Kidney epithelial cell (primary cell): ENCODE measurements at regions not wholly inside any gene's neighbourhood (a gene's known extent, or its start where the extent isn't known, plus 50 kb on each side); places are given as distances from the start of the nearest gene placed in this dataset.

Source experiments
- DNase-seq: peaks from one replicate; pipeline ENCODE4 v3.0.0-alpha.2; 2010; ENCODE audit warnings: low read depth
- H3K27me3 ChIP-seq: 2 replicates; pipeline ENCODE4 v1.6.0; 2011; ENCODE audit warnings: low read length; ENCODE audit not compliant: control insufficient read depth, insufficient read depth
- H3K36me3 ChIP-seq: 2 replicates; pipeline ENCODE4 v1.5.1; 2011; ENCODE audit warnings: low read length; ENCODE audit not compliant: control insufficient read depth, insufficient read depth
- H3K4me3 ChIP-seq: 2 replicates; pipeline ENCODE4 v1.5.1; 2011; ENCODE audit warnings: low read depth, mild to moderate bottlenecking, control low read depth, low read length
- CTCF ChIP-seq: IDR thresholded peaks from 2 replicates; pipeline ENCODE4 v1.5.1; 2011; ENCODE audit warnings: mild to moderate bottlenecking, moderate library complexity, low read length, control low read depth, inconsistent platforms; ENCODE audit not compliant: insufficient read depth, poor library complexity, severe bottlenecking

- no peak overlapping the region for H3K4me3 ChIP-seq
- no peaks in the 10 kb centered on the region for H3K27me3 ChIP-seq
- no peak for DNase-seq
- no peak for TF ChIP-seq CTCF
- no peaks in the 10 kb centered on the region for H3K36me3 ChIP-seq
Measured at GRCh38 chr15:69586721-69587120, 134.1 kb downstream of the RPLP1 start.

GRCh38 chr15:69587723-69588426 lies 135.3 kb downstream of the RPLP1 start:
- Histone ChIP-seq H3K36me3 (no peaks in the 10 kb centered on the region), H3K4me3 (no peak overlapping the region), H3K27me3 (no peaks in the 10 kb centered on the region)
- DNase-seq = no peak
- no peak for TF ChIP-seq CTCF

- TF ChIP-seq CTCF = no peak
- Histone ChIP-seq H3K4me3 (no peak overlapping the region), H3K27me3 (no peaks in the 10 kb centered on the region), H3K36me3 (no peaks in the 10 kb centered on the region)
- no peak for DNase-seq
Measured at GRCh38 chr15:69590201-69590710, 137.6 kb downstream of the RPLP1 start.

GRCh38 chr15:69590932-69591524 lies 138.4 kb downstream of the RPLP1 start:
- H3K27me3 ChIP-seq = no peaks in the 10 kb centered on the region
- no peak overlapping the region for H3K4me3 ChIP-seq
- H3K36me3 ChIP-seq = no peaks in the 10 kb centered on the region
- no peak for TF ChIP-seq CTCF
- DNase-seq = no peak

- TF ChIP-seq CTCF = no peak
- Histone ChIP-seq H3K4me3 (no peak overlapping the region), H3K36me3 (no peaks in the 10 kb centered on the region), H3K27me3 (no peaks in the 10 kb centered on the region)
- DNase-seq = peak; percentile 37
Measured at GRCh38 chr15:69591905-69592508, 139.4 kb downstream of the RPLP1 start.
